ENCODE measurements at regions not wholly inside any gene's neighbourhood (a gene's known extent, or its start where the extent isn't known, plus 50 kb on each side); places are given as distances from the start of the nearest gene placed in this dataset.

DNA sequence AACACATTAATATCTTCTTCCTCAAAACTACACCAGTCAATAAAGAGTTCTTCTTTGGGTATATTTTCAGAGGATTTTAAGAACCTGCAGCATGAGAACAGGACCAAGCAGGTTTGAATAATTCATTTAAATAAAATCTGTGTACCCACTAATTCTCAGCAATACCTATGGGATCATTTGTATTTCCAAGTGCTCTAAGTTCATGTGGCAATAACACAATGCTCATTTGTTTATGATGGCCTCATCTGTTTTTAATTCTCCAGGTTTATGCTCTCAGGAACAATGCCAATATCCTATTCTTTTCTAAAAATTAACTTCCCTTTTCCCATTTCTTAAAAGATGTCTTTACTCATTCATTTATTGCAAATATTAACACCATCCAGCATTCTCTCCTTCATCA is 264.7 kb downstream of the METTL4 start:
- no peaks in the 10 kb centered on the region for H3K36me3 Mint-ChIP-seq (ENCODE audit: low read depth, unreplicated experiment)
- no peaks in the 10 kb centered on the region for H3K27me3 Mint-ChIP-seq (ENCODE audit: unreplicated experiment)
- no peak overlapping the region for H3K4me3 Mint-ChIP-seq (ENCODE audit: unreplicated experiment)
- H3K4me1 Mint-ChIP-seq (ENCODE audit: unreplicated experiment) = no peaks in the 10 kb centered on the region
- H3K9me3 Mint-ChIP-seq (ENCODE audit: unreplicated experiment) = no peaks in the 10 kb centered on the region
- H3K27ac Mint-ChIP-seq (ENCODE audit: unreplicated experiment) = no peak overlapping the region
- DNase-seq (ENCODE audit: low spot score) = no peak
- TF ChIP-seq, protein P1, sequence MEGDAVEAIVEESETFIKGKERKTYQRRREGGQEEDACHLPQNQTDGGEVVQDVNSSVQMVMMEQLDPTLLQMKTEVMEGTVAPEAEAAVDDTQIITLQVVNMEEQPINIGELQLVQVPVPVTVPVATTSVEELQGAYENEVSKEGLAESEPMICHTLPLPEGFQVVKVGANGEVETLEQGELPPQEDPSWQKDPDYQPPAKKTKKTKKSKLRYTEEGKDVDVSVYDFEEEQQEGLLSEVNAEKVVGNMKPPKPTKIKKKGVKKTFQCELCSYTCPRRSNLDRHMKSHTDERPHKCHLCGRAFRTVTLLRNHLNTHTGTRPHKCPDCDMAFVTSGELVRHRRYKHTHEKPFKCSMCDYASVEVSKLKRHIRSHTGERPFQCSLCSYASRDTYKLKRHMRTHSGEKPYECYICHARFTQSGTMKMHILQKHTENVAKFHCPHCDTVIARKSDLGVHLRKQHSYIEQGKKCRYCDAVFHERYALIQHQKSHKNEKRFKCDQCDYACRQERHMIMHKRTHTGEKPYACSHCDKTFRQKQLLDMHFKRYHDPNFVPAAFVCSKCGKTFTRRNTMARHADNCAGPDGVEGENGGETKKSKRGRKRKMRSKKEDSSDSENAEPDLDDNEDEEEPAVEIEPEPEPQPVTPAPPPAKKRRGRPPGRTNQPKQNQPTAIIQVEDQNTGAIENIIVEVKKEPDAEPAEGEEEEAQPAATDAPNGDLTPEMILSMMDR (IDR thresholded peaks at IDR 0.05; ENCODE audit: unreplicated experiment) = no peak

DNA sequence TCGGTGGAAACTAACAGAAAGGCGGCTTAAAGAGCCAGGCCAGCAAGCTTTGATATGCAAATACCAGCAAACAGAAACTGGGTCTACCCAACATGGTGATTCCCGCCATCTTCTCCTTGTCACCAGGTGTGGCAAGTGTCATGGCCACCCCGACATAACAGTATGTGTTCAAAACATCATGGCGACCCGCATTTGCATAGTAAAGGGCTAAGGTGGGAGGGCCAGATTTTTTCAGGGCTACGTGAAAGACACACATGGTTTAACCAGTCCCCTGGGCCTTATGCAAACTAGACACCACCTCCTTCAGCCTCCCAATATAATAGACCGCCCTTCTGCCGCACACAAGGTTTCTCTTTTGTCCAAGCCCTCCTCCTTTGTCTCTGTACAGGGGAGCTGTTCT is 260.4 kb downstream of the METTL4 start:
- H3K4me1 Mint-ChIP-seq (ENCODE audit: unreplicated experiment) = no peaks in the 10 kb centered on the region
- DNase-seq (ENCODE audit: low spot score) = no peak
- H3K27me3 Mint-ChIP-seq (ENCODE audit: unreplicated experiment) = no peaks in the 10 kb centered on the region
- TF ChIP-seq, protein P1 (IDR thresholded peaks at IDR 0.05; ENCODE audit: unreplicated experiment) = no peak
- no peaks in the 10 kb centered on the region for H3K36me3 Mint-ChIP-seq (ENCODE audit: low read depth, unreplicated experiment)
- no peak overlapping the region for H3K4me3 Mint-ChIP-seq (ENCODE audit: unreplicated experiment)
- H3K9me3 Mint-ChIP-seq (ENCODE audit: unreplicated experiment) = no peaks in the 10 kb centered on the region
- no peak overlapping the region for H3K27ac Mint-ChIP-seq (ENCODE audit: unreplicated experiment)

DNA sequence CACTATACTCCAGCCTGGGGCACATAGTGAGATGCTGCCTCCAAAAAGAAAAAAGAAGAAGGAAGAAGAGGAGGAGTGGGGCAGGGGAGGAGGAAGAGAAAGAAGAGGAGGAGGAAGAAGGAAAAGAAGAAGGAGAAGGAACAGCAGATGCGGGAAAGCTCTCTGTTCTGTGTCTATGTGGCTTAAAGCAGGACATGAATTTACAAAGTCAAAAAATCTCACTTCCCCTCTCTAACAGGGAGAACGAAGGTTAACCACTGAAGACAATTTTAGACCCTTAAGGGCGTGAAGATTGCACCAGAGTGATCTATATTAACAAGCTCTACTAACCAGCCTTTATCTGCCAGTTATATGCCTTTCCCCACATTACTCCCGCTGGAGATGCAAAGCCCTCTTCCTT is 258.9 kb downstream of the METTL4 start:
- no peaks in the 10 kb centered on the region for H3K27me3 Mint-ChIP-seq (ENCODE audit: unreplicated experiment)
- H3K27ac Mint-ChIP-seq (ENCODE audit: unreplicated experiment) = no peak overlapping the region
- no peaks in the 10 kb centered on the region for H3K9me3 Mint-ChIP-seq (ENCODE audit: unreplicated experiment)
- no peak overlapping the region for H3K4me3 Mint-ChIP-seq (ENCODE audit: unreplicated experiment)
- H3K4me1 Mint-ChIP-seq (ENCODE audit: unreplicated experiment) = no peaks in the 10 kb centered on the region
- no peak for DNase-seq (ENCODE audit: low spot score)
- TF ChIP-seq, protein P1 (IDR thresholded peaks at IDR 0.05; ENCODE audit: unreplicated experiment) = no peak
- no peaks in the 10 kb centered on the region for H3K36me3 Mint-ChIP-seq (ENCODE audit: low read depth, unreplicated experiment)

DNA sequence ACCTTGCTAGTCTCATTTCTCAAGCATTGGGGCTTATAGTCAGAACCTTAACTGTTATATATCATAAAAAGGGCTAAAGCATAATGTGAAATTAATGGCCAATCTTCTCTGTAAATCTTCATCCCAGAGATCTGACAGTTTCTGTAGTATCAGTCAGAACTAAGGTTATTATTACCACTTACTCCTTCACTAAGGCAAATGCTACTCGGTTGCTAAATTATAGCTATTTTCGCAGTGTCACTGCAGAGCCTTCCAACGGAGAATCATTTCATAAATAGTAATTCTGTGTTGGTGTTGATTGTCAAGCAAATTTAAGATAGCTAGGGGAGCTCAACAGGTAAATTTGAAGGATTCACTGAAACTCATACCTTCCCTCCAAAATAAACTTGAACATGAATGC is 258.0 kb downstream of the METTL4 start:
- Mint-ChIP-seq H3K4me1 (ENCODE audit: unreplicated experiment) (no peaks in the 10 kb centered on the region), H3K4me3 (ENCODE audit: unreplicated experiment) (no peak overlapping the region), H3K9me3 (ENCODE audit: unreplicated experiment) (no peaks in the 10 kb centered on the region), H3K27me3 (ENCODE audit: unreplicated experiment) (no peaks in the 10 kb centered on the region), H3K27ac (ENCODE audit: unreplicated experiment) (no peak overlapping the region), H3K36me3 (ENCODE audit: low read depth, unreplicated experiment) (no peaks in the 10 kb centered on the region)
- TF ChIP-seq, protein P1 (IDR thresholded peaks at IDR 0.05; ENCODE audit: unreplicated experiment) = no peak
- no peak for DNase-seq (ENCODE audit: low spot score)

DNA sequence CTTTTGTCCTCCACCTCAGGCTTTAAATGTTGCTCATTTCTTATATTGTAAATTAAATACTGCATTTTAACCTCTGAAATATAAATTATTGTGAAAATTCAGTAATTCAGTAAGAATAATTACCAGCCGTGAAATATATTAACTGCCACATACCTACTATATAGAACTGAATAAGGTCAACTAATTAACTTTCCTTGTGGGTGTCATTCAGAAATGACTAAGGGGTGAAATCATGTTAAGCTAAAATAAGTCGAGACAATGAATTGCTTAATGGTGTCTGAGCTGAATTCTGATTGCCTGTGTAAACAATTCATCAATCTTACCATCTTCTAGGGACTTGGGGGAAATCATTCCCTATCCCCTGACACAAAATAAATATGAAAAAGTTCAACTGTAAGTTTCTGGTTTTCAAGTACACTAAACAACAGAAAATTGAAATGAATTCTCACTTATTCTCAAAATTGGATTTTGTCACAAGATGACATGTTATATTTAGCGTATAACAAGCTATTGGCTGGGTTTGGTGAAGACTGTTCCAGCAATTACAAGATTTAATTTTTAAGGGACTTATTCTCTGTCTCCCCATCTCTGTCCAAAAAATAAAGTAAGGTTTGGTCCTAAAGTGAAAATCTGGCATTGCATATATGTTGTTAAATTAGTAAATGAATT is 255.1 kb downstream of the METTL4 start:
- no peaks in the 10 kb centered on the region for H3K9me3 Mint-ChIP-seq (ENCODE audit: unreplicated experiment)

More for the DNA sequence above, 255.1 kb downstream of the METTL4 start:
- TF ChIP-seq, protein P1 (IDR thresholded peaks at IDR 0.05; ENCODE audit: unreplicated experiment) = no peak
- no peak overlapping the region for H3K27ac Mint-ChIP-seq (ENCODE audit: unreplicated experiment)
- no peaks in the 10 kb centered on the region for H3K36me3 Mint-ChIP-seq (ENCODE audit: low read depth, unreplicated experiment)
- H3K27me3 Mint-ChIP-seq (ENCODE audit: unreplicated experiment) = no peaks in the 10 kb centered on the region
- no peak overlapping the region for H3K4me3 Mint-ChIP-seq (ENCODE audit: unreplicated experiment)
- H3K4me1 Mint-ChIP-seq (ENCODE audit: unreplicated experiment) = no peaks in the 10 kb centered on the region
- DNase-seq (ENCODE audit: low spot score) = no peak
